ENCODE measurements at regions not wholly inside any gene's neighbourhood (a gene's known extent, or its start where the extent isn't known, plus 50 kb on each side); places are given as distances from the start of the nearest gene placed in this dataset.
"Not testable (repeated sequence)": the region's sequence is repeated elsewhere in the genome, so short reads cannot be mapped to it uniquely, and the experiment has no call there.

DNA sequence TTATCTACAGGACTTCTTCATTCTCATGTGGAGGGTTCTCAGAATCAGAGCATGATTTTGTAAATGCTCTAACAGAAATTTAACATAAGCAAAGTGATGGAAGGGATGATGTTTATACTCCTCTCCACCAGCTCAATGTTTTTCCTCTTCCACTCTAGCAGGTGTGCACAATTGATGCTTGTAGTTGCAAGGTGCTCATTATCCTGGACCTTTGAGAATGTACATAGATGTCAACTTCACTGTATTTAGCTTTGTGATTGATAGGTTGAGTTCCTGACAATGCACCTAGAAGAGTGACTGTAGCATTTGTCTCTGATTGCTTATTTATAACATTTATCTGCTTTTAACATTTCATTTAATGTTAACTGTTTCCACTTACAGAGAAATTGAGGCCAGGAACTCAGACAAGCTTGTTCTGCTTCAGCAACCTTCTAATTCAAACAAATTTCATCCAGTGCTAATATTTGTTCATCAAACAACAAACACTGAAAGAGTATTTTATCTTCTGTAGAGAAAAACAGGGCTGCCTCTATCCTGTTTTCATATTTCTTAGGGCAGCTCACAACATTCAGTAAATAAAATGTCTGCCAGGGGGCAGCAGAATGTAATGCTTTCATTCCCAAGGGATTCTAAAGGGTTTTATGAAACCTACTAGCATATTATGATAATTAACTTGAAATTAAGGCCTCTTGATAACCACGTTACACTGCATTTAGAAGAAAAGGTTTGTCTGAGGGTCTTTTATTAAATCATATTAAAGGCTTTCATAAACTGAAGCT is 127.9 kb upstream of the NOL4 start:
- DNase-seq (ENCODE audit: low spot score): no peak

DNA sequence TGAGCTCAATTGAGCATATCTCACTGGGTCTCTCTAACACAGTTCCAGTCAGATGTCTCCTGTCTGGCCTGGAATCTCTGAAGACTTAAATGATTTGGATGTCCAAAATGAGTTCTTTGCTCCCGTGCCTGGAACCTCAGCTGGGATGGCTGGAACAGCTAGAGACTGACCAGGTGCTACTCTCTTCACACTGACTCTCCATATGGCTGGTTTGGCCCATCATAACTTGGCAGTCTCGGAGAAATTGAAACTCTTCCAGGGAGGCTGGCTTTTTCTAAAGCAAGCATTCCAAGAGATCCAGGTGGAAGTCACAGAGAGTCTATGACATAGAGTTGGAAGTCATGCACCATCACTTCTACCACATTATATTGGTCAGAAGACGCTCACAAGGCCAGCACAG is 129.6 kb upstream of the NOL4 start:
- no peak for DNase-seq (ENCODE audit: low spot score)

DNA sequence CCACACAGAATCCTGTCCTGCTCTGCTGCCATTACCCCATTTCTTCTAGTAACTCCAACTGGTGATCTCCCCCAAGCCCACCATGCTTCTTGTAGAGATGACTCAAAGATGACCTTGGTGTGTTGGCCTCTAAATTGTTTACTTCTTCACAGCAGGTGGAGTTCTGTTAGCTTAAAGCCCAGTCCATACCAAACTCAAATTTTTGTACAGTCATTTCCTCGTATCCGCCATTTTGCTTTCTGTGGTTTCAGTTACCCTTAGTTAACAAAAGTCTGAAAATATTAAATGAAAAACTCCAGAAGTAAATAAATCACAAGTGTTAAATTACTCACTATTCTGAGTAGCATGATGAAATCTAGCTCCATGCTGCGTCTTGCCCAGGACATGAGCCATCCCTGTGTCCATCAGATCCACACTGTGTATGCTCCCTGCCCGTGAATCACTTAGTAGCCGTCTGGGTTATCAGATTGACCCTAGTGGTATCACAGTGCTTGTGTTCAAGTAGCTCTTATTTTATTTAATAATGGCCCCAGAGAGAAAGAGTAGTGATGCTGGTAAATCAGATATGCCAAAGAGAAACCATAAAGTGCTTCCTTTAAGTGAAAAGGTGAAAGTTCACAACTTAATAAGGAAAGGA is 133.3 kb upstream of the NOL4 start:
- DNase-seq (ENCODE audit: low spot score): no peak

DNA sequence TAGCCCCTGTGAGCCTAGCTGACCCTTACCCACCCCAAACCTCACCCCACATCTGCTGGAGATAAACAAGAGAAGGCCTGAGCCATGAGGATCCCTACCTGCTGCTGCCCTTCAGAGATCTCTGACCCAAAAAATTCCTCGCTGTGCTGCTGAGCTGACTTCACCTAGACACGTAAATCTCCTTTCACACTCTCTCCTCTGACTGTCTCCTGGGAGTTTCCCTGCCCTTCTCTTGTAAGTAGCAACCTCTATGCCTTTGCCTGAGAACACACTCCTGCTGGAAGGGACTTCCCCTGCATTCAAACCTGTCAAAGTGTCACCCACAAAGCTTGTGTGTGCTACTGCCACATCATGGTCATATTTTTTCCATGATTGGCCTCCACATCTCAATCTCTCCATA is 134.2 kb upstream of the NOL4 start:
- DNase-seq (ENCODE audit: low spot score): peak; percentile 75

DNA sequence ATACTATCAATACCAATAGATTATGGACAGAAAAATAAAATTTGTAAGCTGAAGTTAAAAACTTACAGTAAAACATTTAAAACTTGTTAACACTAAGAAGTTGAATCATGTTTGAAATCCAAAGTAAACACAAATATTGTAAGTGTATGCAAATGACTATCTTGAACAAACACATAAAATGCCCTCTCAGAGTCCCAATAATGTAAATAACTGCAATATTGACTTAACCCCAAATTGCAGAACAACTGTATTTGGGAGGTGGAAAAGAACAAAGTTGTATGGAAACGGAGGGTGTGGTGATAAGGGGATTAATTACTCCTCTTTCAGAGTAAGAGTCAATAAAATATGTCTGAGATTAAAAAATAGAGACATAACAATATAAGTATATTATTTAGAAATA is 140.0 kb upstream of the NOL4 start:
- DNase-seq (ENCODE audit: low spot score): no peak

DNA sequence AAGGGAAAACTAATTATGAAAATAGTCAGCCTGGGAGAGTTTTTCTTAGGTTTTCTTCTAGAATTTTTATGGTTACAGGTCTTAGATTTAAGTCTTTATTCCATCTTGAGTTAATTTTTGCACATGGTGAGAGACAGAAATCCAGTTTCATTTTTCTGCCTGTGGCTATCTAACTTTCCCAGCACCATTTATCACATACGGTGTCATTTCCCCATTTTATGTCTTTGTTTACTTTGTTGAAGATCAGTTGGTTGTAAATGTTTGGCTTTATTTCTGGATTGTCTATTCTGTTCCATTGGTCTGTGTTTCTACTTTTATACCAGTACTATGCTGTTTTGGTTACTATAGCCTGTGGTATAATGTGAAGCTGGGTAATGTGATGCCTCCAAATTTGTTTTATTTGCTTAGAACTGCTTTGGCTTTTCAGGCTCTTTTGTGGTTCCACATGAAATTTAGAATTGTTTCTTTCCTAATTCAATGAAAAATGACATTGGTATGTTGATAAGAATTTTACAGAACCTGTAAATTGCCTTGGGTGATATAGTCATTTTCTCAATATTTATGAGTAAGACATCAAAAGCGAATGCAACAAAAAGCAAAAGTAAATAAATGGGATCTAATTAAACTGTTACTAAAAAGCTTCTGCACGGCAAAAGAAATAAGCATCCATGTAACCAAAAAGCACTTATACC is 146.1 kb upstream of the NOL4 start:
- DNase-seq (ENCODE audit: low spot score): no peak

DNA sequence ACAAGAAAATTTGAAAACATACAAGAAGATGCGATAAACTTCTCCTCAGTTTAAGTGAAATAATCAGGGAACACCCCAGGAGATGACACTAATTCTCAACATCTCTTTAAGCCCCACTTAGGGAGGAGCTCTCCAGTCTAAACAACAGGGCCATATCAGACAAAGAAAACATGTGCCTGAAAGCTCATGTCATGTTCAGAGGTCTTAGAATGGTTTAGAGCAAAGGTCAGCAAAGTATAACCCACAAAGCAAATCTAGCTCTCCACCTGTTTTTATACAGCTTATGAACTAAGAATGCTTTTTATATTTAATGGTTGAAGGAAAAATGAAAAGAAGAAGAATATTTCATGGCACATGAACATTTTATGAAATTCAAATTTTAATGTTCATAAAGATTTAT is 155.6 kb upstream of the NOL4 start:
- DNase-seq (ENCODE audit: low spot score): no peak

DNA sequence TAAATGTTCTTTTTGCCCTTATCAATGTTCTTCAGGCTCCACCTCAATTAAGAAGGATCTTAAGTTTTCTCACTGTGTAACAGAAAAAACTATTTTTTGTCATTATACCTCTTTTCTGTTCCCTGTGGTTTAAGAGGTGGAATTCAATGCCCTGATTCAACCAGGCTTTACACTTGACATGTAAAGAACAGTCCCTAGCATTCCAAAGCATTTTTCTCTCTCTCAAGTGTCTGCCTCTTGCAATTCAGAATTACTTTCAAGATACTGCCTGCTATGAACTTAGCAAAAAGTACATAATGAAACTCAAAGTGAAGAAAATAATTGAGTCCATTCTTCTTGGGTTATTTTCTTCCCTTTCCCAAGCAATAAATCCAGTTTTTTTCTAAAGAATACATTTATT is 160.6 kb upstream of the NOL4 start:
- DNase-seq (ENCODE audit: low spot score): no peak

DNA sequence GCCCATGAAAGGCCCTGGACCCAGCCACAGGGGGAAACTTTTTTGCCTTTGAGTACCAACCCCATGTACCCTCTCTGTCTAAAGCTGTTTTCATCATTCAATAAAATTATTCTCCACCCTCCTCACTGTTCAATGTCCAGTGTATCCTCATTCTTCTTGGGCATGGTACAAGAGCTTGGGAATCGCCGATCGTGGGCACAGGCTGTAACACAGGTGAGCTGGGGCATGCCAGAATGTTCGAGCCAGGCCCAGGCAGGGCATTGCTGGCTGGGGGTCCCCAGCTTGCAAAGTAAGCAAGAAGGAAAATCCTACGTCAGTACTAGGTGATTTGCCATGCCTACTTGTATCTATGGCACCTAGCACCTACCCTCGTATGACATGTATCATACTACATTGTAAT is 162.1 kb upstream of the NOL4 start:
- no peak for DNase-seq (ENCODE audit: low spot score)

DNA sequence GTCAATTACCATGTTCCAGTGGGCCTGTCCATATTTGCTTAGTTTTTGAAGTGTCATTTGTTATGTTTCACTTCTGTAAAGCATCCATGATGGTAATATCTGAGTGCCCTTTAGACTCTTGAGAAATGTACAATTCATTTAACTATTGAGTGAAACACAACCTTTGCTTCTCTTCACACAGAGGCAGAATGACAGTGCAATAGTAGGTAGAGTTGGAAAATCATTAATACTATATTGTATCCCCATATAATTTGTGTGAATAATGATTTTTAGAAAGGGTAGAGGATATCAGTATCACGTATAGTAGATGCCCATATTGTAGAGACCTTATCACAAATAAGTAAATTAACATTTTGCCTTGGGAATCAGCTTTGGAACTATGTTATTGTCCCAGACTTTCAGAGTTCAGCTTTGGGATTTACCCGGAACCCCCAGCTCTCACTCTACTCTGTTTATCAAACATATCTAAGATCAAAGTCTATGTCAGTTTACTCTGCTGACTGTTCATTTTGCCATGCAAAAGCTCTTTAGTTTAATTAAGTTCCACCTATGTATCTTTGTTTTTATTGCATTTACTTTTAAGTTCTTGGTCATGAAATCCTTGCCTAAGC is 172.7 kb upstream of the NOL4 start:
- DNase-seq (ENCODE audit: low spot score): no peak

DNA sequence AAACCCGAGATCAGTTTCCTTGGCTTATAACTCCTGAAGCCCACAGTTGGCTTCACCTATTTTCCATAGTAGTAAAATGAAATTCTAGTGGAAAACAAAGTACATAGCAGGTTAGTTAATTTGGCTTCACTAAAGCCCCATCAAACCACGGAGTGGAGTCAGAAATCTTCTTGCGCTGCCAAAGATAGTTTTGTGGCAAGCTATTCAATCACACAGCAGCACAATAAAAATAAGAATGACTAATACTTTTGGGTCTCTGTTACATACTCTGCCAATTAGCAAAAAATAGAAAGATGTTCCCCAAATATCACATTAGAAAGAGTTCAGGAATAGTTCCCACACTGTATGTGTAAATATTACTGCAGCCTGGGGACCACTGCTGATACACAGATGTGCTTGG is 175.2 kb upstream of the NOL4 start:
- no peak for DNase-seq (ENCODE audit: low spot score)

DNA sequence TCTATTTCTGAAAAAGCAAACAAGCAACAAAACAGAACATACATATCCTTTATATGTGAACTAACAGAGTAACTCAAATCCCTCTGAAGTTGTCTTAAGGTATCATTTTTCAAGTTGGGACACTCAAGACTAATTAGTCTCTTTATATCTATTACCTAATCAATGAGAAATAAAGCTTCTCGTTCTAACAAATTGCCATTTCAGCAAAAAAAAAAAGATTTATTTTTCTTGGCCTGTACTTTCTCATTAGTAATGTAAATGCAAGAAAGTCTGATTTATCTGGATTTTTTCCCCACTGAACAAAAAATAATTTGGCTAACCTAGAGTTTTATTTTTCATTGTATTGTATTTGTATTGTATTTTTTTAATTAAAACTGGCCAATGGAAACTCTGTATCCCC is 176.1 kb upstream of the NOL4 start:
- DNase-seq (ENCODE audit: low spot score): no peak

DNA sequence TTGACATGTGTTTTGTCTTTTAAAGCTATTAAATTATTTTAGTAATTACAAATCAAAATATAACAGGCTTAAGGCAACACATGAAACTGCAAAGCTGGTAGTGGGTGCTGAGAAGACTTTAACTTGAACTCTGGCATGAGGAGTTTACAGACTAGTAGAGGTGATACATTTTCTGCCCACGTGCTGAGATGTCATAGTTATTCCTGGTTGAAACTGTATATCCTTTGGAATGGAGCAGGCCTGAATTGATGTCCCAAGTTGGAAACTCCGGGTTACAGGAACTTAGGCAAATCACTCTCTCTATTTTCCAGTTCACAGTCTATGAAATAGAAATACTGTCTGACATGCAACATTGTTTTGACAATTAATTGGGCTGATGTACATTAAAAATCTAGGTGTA is 177.1 kb upstream of the NOL4 start:
- no peak for DNase-seq (ENCODE audit: low spot score)

DNA sequence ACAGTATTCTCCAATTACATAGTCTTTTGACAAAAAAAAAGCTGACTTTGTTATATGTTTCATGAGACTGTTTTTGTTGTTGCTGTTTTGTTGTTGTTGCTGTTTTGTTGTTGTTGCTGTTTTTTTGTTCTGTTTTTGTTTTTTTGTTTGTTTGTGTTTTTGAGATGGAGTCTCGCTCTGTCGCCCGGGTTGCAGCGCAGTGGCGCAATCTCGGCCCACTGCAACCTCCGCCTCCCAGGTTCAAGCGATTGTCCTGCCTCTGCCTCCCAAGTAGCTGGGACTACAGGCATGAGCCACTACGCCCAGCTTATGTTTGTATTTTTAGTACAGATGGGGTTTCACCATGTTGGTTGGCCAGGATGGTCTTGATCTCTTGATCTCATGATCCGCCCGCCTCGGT is 182.8 kb upstream of the NOL4 start:
- not testable (repeated sequence) for DNase-seq (ENCODE audit: low spot score)

DNA sequence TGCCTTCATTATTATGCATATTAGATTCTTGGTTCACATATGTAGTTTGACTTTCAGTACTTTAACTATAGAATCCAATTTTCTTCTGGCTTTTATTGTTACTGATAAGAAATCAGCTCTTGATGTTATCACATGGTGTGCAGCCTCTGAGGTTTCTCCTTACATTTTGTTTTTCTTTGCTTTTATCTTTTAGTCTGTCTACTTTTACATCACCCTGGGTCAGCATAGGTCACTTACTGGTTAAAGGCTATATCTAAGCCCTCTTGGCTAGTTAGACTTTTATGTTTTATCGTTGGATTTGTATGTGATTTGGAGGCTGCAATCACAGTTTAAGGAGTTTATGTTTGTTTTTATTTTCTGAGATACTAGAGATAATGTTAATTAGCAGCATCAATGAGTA is 187.2 kb upstream of the NOL4 start:
- DNase-seq (ENCODE audit: low spot score): no peak

DNA sequence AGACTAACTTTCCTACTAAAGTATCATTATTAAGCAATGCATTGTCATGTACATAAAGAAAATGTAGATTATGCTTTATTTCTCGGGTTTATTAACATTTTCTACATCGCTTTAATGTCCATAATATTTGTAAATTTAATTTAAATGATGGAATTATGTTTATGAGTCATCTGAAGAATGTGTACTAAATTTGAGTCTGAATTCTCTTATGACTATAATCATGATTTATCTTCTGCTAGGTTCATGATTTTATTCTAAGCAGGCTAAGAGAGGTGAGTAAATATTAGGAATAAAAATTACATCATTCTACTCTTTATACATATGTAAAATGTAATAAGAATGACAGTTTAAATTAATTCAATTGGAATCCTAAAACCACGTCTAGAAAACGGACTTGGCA is 206.3 kb upstream of the NOL4 start:
- DNase-seq (ENCODE audit: low spot score): no peak

DNA sequence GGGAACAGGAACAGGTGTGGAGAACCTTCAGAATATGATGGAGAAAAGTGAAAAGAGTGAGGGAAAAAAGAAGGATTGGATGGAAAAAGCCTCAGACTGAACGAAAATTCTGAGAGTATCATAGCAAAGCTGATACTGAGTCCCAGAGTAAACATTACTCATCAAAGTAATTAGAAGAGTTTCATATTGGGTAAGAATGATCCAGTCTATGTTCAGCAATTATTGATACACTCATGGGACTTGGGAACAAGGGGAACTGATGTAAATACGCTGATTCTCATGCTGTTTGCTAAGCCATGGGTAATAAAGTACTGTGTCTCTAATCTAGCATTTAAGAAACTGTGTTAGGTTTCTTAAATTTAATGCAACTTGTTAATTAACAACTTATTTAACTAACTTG is 219.9 kb upstream of the NOL4 start:
- no peak for DNase-seq (ENCODE audit: low spot score)

DNA sequence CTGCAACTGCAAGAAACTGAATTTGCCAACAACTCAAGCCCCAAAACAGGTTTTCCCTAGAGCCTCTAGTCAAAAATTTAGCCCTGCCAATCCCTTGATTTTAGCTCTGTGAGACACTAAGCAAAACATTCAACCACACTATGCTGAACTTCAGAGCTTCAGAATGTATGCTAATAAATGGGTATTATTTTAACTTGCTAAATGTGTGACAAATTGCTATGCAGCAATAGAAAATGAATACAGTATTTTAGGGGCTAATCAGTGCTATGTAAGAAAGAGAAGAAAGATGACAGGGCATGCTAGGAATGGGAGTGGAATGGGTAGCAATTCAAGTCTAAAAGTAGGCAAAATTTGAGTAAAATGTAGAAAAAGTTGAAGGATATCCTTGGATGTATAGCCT is 223.9 kb upstream of the NOL4 start:
- DNase-seq (ENCODE audit: low spot score): no peak

DNA sequence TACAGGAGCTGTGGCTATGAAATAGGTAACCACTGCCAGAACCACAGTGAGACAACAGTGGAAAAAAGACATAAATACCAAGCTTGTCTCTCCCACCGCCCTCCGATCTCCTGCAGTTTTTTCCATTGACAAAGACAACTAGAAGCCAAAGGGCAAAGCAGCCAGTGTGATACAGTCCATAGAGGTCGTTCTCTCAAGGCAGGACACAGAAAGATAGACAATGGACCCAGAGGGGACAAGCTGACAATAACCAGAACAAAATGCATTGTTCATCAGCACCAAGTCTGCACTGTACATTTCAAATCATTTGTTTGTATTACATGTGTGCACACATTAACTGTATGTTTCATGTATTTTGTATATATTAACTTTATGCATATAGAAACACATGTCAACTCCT is 233.0 kb upstream of the NOL4 start:
- no peak for DNase-seq (ENCODE audit: low spot score)

DNA sequence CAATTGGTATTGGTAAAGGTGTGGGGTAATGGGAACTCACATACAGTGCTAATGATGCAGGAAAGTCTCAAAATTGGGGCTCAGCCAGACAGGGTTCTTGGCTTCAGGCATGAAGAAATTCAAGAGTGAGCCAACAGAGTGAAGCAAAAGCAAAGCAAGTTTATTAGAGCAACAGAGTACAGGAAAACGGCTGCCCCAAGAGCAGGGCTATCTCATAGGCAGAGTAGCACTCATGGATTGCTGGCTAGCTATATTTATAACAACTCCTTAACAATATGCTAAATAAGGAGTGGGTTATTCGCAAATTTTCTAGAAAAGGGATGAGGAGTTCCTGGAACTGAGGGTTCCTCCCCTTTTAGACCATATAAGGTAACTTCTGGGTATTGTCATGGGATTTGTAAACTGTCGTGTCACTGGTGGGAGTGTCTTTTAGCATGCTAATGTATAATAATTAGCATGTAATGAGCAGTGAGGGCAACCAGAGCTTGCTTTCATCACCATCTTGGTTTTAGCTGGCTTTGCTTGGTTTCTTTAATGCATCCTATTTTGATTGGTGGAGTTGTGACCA is 233.8 kb upstream of the NOL4 start:
- no peak for DNase-seq (ENCODE audit: low spot score)

DNA sequence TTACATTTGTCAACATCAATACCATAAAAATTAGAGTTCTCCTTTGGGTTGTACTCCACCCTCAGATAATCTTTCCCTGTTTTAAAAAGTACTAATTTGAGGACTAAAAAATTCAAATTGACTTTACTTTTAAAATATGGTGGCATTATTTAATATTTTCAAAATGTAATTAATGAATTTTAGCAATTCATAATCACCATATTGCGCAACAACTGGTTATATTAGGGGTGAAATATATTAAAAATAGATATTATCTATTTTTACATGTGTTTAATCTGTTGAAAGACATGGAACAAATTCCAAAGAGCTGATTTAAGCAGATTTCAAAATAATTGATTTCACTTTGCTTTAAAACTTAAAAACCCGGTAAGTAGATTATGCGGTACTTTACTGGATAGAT is 236.6 kb upstream of the NOL4 start:
- DNase-seq (ENCODE audit: low spot score): no peak

DNA sequence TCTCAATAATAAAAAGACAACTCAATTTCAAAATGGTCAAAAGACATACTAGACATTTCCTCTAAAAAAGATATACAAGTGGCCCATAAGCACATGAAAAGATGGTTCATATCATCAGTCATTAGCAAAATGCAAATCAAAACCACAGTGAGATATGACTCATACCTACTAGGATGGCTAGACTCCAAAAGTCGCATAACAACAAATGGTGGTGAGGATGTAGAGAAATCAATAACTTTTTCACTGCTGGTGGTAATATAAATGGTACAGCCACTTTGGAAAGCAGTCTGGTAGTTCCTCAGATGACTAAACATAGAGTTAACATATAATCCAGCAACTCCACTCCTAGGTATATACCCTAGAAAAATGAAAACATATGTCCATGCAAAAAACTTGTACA is 242.3 kb upstream of the NOL4 start:
- peak; percentile 85 for DNase-seq (ENCODE audit: low spot score)
